NCI-H345 treated with DMSO at 0.1 percent for 48 hours (cell line): ENCODE measurements at regions not wholly inside any gene's neighbourhood (a gene's known extent, or its start where the extent isn't known, plus 50 kb on each side); places are given as distances from the start of the nearest gene placed in this dataset.
"Not testable (repeated sequence)": the region's sequence is repeated elsewhere in the genome, so short reads cannot be mapped to it uniquely, and the experiment has no call there.

Experiments
- DNase-seq: peaks from one replicate; lab custom pipeline; 2025; ENCODE audit not compliant: unreplicated experiment; lab: John Stamatoyannopoulos, UW

GRCh38 chr22:22946131-22946530 is 58.5 kb downstream of the IGLL5 start:
- no peak for DNase-seq

DNA sequence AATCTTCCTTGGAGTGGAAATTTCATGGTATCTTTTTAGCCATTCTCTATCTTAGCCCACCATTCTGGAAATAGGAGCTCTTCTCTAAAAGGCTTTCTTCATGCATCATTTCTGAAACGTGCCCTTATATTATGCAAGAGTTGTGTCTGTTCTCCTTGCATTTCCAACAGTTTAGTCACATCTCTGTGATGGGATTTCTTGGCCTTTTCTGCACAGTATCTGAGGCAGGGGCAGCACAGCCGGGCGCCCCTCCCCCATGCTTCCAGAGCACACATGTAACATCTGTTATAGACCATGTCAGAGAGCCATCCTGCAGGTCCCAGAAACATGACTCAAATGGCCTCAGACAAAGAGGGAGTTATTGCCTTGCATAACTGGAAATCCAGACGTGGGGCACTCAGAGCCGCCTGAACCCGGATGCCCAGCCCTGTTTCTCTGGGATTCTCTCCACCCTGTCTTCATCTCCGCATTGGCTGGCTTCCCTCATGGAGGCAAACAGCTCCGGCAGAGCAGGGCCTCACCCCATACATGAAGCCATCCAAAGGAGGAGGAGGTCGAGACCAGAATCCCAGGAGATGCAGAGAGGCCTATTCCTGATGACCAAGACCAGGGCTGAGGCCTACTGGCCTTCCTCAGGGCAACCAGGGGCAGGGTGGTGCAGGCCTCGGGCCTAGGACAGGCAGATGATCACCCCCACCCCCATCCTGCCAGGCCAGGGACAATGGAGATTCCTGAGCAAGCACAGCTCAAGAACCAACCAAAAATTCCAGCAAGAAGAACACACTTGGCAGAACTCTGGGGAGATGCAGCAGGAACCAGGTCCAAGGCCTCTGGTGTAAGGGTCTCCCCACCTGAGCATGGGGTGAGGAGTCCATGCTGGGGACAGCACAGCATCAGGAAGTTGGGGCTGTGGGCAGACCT is 61.3 kb downstream of the IGLL5 start:
- DNase-seq: no peak

- DNase-seq: no peak
Observed at GRCh38 chr22:22949953-22950352, 62.3 kb downstream of the IGLL5 start.

DNA sequence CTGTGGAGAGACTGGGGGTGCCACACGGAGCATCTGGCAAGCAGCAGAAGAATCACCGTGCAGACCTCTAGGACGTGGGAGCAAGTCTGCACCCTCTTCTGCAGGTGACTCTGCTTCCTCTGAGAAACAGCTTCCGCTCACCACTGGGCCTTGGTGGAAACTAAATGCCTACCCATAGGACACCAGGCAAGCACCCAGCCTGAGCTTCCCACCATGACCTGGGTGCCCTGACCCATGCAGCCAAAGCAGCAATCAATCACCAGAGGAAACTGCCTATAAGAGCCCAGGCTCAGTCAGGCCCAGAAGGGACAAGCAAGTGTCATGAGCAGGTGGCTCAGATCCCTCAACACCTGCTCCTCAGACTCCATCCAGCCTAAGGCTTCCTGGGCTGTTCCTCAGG is 63.4 kb downstream of the IGLL5 start:
- DNase-seq: no peak

GRCh38 chr22:22952531-22953280 is 65.1 kb downstream of the IGLL5 start:
- DNase-seq: no peak

DNA sequence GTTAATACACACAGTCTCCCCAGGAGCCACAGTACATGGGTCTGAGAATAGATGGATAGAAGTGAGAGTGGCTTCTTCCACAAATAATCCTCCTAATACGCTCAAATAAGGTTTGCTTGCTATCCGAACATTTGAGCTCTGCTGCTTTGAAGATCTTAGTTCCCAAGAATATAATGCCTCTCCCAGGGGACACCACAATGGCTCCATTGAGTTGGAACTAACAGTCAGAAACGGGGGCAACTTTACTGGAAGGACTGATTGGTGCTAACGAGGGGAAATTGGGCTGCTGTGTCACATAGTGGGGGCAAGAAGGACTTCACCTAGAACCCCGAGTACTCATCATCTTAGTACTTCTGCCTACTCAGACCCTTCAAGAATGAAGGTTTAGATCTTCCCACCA is 66.2 kb downstream of the IGLL5 start:
- DNase-seq: no peak

- no peak for DNase-seq
Observed at GRCh38 chr22:22954656-22955055, 67.0 kb downstream of the IGLL5 start.

GRCh38 chr22:22955276-22955798 is 67.7 kb downstream of the IGLL5 start:
- DNase-seq: no peak

GRCh38 chr22:22955866-22956535 is 68.4 kb downstream of the IGLL5 start:
- DNase-seq: peak; percentile 34

DNA sequence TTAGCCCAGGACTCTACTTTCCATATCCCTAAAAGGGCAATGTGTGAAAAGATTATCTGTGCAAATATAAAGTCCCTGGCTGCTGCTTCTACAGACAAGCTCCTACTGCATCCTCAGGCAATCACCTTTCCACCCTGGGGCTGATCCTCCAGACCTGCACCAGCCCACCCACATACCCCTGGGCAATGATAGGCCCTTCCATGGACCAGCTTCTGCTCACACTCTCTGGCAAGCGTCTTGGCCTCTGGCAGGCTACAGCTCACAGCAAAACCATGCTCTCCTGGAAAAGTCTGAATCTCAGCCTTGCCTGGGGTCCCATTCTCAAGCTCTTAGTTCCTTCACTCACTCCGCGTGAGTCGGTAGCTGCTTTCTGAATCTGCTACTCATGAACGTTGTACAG is 69.5 kb downstream of the IGLL5 start:
- DNase-seq: no peak

GRCh38 chr22:22958621-22959020 is 71.0 kb downstream of the IGLL5 start:
- no peak for DNase-seq

- peak; percentile 60 for DNase-seq
Observed at GRCh38 chr22:22959147-22959827, 71.7 kb downstream of the IGLL5 start.

DNA sequence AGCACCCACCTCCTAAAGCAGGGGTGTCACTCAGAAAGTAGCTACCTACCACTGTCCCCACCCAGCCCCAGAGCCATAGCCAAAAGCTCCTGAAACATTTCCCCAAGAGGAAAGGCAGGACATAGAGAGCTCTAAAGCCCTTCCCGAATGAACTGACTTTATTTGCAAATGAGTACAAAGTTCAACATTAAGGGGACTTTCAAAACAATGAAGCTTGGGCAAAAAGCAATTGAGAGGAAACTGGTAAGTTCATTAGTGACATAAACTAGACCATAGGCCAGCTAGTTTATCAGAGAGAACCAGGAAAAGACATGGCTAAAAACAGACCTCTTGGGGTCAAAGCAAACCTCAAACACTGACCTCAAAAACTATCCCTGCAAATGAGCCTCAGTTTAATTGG is 72.7 kb downstream of the IGLL5 start:
- no peak for DNase-seq

GRCh38 chr22:22961574-22961973 is 74.0 kb downstream of the IGLL5 start:
- no peak for DNase-seq

- no peak for DNase-seq
Observed at GRCh38 chr22:22968366-22968765, 80.8 kb downstream of the IGLL5 start.

GRCh38 chr22:22972605-22973004 is 85.0 kb downstream of the IGLL5 start:
- not testable (repeated sequence) for DNase-seq

GRCh38 chr22:22973336-22973735 is 85.7 kb downstream of the IGLL5 start:
- DNase-seq: no peak

- no peak for DNase-seq
Observed at GRCh38 chr22:22974156-22974555, 86.5 kb downstream of the IGLL5 start.

DNA sequence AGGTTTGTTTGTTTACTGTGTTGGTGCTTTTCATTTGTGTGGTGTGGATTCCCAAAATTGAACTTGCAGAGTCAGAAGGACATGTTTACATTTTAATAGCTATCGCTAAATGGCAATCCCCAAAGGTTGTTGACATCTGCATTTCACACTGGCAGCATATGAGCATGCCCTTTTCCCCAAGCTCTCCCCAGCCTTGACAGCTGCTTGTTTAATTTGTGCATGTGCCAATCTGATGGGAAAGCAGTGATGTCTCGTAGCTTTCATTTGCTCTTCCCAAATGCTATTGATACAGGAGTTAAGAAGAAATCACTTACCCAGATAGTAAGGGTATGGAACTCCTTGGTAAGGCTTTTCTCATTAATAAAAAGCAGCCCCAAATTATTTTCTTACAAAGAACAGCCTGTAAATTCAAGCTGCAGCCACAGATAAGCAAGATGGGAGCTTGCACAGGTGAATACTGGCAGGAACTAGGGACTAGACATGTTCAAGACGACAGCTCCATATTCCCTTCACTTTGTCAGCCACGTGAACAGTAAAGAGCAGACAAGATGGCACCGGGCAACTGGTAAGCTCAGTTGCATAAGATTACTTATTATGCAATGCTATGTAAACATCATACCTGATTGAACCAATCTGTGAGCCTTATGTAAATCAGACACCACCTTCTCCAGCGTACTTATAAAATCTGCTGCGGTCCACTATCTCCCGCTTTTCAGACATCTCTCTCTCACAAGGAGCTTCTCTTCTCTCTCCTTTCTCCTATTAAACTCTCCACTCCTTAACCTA is 87.4 kb downstream of the IGLL5 start:
- no peak for DNase-seq
